COLO668 (cell line): ENCODE measurements at regions not wholly inside any gene's neighbourhood (a gene's known extent, or its start where the extent isn't known, plus 50 kb on each side); places are given as distances from the start of the nearest gene placed in this dataset.

Source experiments
- DNase-seq: peaks from one replicate; lab custom pipeline; 2025; ENCODE audit not compliant: unreplicated experiment; lab: John Stamatoyannopoulos, UW

DNA sequence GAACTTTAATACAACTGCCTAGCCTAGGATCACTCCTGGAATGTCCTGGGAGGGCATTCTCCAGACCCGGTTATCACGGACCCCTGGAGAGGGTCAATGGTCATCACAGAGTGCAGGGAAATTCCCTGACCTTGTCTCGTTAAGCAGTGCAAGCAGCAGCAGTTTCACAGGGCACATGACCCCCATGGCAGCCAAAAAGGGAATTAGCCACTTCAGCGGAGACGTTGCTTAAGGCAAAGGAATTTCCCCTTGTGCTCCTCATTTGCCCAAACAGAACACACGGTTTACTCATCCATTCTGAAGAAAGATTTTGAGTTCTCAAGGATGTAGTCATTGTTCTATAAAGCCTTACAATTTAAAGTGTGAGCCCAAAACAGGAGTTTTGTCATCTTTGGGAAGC lies 260.3 kb downstream of the SNX13 start:
- DNase-seq, result no peak

DNA sequence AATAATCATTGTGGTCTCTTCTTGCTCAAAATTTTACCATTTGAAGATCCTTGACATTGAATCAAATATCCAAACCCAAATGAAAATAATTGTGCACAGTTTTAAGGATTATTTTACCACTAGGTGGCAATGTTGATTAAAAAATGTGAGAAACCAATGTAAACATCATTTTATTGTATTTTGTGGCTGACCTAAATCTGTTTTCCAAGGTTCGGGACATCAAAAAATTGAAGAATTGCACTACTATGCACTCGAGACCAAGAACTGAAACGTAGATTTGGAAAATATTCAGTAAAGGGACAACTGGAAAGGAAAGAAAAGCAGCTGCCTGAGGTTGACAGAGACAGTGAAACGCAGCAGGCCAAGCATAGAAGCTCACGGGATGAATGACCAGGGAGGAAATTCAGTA lies 259.3 kb downstream of the SNX13 start:
- no peak for DNase-seq

DNA sequence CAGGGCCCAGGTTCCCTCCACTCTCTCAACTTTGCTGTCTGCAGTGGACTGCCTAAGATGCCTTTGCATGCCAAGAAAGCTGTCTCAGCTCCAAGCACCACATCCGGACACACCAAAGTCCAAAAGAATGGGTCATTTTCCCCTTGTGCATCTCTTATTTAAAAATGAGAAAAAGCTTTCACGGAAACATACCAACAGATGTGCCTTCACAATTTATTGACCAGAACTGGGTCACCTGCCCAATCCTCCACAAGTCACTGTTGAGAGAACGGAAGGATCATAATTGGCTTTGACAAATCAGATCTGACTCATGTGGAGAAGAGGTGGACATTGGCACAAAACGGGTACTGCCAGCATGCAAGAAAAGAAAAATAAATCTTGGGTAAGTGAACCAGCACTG lies 258.3 kb downstream of the SNX13 start:
- DNase-seq, result no peak

DNA sequence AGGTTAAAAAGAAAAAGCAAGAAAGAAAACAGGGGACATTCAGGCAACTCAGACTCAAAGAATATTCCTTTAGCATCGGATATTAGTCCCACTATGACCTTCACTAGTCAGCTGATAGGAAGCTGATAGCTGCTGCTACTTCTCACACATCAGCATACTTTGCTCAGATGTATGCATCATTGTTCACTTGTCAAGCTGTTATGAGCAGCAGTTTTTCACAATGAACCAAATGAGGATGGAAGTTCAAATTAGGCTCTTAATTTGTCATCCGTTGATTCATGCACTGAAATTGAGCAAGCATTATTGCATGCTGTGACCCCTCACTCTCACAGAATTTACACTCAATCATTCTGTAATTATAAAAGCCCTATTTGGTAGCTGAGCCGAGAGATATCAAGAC lies 257.7 kb downstream of the SNX13 start:
- no peak for DNase-seq

DNA sequence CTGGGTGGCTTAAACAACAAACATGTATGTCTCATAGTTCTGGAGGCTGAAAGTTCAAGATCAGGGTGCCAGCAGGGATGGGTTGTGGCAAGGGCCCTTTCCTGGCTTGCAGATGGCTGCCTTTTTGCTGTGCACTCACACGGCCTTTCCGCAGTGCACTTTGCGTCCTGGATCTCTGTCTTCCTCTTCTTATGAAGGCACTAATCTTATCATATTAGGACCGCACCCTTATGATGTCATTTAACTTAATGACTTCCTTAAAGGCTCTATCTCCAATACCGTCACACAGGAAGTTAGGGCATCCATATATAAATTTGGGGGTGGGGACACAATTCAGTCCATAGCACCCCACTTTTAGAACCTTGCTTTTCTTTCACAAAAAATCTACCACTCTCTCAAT lies 255.2 kb downstream of the SNX13 start:
- DNase-seq, result no peak

DNA sequence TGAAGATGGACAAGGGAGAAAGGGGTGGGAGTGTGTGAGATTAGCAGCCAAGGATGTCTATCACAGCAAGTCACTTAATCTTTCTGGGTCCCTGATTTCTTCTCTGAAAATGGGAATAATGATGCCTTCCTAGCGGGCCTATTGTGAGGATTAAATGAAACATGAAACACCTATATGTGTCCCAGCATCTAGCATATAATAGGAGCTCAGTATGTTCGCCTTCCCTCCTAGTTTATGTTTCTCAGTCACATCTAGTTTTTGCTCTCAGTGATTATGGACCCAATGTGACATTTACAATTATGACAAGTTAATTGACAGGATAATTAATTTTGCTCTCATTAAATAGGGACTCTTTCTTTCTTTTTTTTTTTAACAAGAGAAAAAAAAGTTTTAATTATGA lies 252.9 kb downstream of the SNX13 start:
- DNase-seq, result no peak

DNA sequence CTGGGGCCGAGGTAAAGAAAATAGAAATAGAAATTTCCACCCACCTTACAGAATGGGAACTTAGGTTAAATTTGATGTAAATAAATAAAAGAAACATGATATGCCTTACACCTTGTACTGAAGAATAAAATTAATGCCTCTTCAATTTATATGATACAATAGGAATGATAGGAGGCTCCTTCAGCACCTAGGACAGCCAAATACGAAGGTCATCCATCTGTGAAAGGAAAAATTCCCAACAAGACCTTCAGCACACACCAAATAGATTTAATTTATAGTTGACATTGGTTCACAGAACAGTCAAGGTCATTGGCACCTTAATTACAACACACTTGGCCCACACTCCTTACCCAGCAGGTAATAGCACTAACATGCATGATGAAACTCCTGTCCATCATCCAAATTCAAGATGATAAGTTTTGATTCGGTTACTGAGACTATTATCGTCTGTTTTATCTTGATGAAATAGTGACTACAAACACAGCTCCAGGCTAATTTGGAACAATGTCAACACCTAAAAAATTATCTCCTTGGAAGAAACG lies 250.9 kb downstream of the SNX13 start:
- DNase-seq, result no peak

DNA sequence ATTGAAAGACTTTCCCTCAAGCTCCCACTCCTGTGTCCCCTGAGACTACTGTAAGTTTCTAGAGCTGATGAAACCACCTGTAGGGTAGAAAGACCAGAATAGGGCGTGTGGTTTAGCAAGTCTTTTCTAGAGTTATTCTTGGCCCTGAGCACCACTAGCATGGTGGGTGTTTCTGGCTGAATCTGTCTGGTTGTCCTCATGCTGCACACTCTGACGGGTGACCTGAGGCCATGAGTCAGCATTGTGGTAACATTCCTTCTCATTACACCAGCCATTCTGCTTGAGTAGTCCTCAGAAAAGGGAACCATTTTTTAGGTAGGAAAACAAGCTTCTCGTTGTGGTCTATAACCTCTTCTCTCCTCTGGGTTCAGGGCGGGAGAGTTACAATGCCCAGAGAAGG lies 250.3 kb downstream of the SNX13 start:
- DNase-seq, result no peak

DNA sequence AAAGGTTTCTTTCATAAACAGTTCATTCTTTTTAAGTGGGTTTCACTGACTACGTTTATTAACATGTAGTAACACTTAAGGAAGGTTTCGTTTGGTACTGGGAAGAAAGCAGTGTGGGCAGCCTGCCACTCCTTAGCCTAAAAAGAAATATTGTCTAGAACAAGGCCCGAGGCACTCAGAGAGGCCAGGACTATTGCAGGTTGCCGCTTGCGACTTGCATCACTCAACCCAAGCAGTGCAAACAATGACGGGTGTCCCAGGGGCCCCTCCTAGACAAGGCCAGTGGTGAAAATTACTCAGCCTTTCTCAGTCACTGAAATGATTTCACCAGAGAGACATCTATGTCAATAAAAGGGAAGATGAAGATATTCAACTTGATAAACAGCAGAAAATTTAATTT lies 243.9 kb downstream of the SNX13 start:
- DNase-seq, result no peak

DNA sequence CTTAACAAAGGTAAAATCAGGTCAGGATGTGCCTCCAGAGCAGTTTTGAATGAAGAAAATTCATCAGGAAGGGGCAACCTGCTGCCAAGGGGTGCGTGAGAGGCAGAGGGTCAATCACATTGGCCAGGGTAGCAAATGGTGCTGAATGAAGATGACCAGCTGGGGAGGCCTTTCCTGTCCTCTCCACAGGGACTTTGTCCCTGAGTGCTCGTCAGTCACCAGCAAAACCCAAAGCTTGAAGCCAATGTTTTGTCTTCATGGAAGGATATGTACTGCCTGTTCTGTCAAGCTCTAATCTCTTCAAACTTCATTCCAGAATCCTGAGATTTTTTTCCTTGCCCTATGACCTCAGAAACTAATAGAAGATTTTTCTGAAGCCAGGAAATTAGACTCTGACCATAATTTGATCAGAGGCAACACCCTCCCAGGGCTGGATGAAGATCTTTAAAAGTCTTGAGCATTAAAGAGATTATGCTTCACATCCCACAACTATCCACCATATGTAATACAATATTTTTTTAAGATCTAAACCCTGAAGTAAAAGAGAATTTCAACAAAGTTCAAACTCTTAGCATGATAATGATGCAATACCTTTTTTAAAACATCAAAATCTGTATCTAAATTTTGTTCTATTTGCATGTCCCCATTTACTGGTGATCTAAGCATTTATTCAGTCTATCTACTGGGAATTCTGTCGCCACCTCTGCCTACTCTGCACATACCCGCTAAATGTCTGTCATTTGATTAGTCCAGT lies 243.0 kb downstream of the SNX13 start:
- no peak for DNase-seq

DNA sequence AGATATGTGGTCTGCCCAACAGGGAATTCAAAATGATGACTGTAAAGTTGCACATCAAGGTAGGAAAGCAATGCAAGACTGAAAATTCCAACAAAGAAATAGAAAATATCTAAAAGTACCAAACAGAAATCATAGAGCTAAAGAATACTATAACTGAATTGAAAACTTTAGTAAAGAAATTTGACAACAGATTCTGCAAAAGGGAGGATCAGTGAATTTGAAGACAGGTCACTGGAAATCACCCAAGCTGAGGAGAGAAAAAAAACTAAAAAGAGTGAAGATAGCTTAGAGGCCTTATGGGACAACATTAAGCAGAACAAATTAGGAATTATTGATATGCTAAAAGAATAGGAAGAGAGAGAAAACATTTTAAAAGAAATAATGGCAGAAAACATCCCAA lies 240.6 kb downstream of the SNX13 start:
- DNase-seq, result no peak

DNA sequence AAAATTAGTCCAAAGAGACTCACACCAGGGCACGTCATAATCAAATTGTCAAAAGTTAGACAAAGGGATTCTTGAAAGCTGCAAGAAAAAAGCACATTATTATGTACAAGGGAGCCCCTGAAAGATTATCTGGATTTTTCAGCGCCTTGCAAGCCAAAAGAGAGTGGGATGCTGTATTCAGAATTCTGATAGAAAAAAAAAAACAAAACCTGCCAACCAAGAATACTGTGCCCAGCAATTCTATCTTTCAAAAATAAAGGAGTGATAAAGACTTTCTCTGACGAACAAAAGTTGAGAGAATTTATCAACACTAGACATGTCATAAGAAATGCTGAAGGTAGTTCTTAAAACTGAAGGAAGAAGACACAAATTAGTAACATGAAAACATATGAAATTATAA lies 240.2 kb downstream of the SNX13 start:
- DNase-seq, result no peak

DNA sequence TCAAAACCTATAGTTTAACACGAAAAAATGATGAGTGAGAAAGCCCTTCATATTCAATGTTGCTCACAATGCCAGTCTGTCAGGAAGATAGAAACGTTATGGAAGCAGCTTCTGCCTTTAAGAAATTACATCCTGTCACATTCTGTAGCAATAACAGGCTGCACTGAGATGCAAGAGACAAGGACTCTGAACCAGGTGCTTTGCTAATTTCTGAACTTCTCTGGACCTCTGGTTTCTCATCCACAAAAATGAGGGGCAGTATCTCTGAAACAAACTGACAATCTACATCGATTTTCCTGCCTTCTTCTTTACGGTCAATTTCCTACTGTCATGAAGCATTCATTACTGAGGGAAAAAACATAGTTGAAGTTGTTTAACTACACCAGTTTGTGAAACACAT lies 234.0 kb downstream of the SNX13 start:
- no peak for DNase-seq

DNA sequence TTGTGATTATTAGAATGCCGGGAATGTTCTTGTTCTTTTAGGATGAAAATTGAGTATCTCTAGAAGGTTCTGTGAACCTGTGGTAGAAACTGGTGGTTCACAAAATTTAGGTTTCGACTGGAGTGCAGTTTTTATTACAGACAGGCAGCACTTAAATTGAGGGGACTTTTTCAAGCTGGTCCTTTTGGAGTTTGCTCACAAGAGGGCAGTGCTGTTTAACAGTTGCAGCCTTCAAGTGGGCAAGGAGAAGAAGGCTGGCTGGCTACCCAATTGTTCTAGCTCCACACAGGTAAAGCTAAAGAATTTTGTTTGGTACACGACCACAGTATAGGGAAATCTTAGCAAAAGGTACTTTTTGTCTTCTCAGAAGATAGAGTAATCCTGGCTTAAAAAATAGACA lies 233.6 kb downstream of the SNX13 start:
- DNase-seq, result peak; percentile 62

DNA sequence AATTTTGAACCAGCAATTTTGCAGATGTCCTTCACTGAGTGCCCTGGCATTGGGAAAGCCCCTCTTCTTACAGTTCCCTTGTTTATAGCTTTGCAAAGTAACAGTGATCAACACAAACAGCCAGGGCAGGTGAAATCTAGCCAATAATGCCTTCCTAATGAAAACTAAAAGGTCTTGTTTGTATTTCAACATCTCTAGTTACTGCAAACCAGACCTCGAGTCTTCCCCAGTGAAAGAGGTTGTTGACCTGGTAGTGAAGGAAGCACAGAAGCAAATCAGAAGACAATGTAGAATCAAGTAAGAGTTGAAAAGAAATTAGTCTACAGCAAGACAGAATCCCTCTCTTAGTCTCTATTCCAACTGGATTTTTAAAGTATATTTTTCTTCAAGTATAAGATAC lies 231.2 kb downstream of the SNX13 start:
- DNase-seq, result no peak

DNA sequence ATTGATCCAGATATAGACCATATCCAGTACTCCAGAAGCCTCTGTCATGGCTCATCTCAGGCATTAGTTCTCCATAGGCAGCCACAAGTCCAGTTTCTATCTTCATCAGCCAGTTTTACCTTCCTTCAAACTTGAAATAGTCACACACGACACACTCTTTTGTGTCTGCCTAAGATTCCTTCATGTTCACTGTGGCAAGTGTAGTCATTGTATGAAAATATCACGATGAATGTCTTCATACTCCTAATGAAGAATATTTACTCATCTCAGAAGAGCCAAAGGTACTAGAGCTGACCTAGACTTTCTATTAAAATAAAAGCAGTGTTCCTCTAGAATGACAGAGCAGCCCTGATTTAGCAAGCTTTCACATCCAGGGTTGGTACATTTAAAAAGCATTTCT lies 230.7 kb downstream of the SNX13 start:
- no peak for DNase-seq

DNA sequence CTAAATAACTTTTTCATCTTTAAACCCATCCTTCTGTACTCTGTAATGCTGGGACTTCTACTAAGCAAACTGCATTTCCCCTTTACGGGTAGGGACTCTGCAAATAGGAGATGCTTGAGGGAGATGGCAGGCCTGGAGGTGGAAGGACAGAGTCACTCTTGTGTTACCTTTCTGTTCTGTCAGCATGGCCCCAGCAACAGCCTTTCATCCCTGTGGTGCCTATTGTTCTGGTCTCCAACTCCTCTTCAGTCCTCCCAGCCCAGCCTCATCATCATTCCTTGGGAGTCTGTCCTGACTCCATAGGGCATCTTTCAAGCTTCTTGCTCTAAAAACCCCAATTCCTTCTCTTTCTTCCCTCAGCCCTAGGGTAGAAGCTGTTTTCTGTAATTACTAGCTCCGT lies 230.0 kb downstream of the SNX13 start:
- no peak for DNase-seq

DNA sequence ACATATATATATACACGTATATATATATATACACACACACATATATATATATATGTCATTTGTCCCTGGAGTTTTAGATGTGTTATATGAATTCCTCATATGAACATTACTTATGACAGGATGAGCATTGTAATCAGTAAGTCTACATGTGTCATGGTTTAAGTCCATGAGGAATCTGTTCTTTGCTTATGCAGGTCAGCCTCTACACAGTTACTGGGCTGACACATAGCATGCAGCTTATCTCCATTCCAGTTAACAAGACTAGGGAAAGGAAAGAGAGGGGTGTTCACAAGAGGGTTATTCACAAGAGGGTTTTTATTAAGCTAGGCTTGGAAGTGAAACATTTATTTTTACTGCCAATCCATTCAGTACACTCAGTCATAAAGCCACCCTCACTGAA lies 226.7 kb downstream of the SNX13 start:
- no peak for DNase-seq

DNA sequence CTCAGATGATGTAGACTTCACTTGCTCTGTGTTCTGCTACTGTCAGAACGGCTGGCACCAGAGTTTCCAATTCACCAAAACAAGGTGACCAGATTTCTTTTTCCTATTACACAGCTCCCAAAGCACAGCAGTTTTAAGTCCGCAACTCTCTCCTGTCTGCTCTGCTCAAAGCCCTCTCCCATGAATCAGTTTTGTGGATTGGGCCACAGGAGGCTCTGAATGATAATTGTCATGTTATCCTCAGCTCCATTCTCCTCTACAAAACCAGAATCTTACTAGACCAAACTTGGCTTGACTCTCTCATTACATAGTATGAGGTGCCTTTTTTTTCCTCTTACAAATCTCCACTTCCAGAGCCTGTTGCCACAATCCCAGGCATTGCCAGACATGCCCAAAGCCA lies 223.5 kb downstream of the SNX13 start:
- no peak for DNase-seq

DNA sequence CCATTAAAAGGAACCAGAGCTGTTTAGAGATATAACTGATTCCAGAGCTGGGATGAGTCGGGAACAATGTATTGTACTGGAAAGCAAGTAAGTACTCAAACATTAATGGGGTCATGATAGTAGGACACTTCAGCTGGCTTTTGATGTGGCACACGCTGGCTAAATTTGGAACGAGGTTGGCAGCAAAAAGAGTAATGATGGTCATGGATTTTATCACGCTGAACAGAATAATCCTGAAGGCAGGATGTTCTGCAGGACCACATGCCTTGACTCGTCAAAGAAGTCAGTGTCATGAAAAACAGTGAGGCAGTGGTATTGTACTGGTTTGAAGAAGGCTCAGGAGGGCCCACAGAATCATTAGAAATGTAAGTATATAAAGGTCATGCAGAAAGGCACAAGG lies 220.3 kb downstream of the SNX13 start:
- DNase-seq, result no peak

DNA sequence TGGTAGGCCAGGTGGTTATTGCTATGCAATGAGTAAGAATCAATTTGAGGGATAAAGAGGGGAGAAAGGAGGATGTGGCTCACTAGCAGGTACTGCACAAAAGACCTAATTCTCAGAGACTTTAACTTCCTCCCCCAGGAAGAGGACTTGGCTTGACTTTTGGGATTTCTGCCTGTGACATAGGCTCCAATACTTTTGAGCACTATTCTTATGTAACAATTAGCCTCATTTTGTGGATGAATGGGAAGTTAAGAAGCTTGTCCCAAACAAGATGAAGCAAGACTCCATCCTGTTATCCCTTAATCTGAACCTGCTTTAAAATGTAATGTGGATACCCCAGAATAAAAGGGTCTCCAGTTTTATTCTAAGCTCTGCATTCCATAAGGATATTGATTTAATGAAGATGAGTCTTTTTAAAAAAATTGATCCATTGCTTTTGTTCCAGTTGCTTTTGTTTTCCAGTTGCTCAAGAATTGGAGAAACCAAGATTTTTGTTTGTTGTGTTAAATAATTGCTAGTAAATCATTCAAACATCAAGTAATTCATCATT lies 218.5 kb downstream of the SNX13 start:
- no peak for DNase-seq

DNA sequence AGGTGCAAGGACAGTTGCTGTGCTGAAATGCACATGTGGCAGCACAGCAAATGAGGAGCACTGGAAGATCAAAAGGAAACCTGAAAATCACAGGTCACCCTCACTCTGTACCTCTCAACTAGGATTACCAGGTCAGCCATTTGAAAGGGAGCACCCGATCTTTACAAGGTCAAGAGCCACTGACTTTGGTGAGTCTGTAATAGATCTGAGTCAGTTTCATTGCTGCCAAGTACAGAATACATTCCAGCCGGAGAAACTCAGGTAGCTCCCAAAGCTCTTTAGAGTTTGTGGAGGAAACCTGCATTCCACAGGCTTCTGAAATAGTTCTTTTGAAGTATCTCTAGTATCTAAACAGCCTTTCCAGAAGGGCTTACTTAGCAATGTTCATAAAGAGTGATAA lies 217.5 kb downstream of the SNX13 start:
- no peak for DNase-seq

DNA sequence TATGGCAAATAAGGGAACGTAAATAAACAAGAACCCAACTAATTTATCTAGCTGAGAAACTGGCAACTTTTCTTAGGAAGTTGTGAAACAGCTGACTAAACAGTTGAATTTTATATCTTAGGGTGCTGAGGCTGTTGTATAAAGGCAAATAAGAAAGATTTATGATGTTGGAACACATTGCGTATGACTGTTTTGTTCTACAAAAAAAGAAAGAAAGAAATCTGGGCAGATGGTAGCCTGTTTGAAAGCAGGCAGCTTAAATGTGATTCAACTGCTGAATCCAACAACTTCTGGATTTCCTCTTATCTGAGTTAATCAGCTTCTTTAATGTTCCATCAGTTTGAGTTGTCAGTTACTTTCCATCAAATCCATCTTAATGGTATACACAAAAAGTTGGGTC lies 214.5 kb downstream of the SNX13 start:
- DNase-seq, result no peak
